GM19023 (cell line): ENCODE measurements at regions not wholly inside any gene's neighbourhood (a gene's known extent, or its start where the extent isn't known, plus 50 kb on each side); places are given as distances from the start of the nearest gene placed in this dataset.

Experiments
- ATAC-seq: cut with Tn5 transposase; IDR thresholded peaks from one replicate; pipeline ENCODE4 v1.9.1; 2021; ENCODE audit warnings: mild to moderate bottlenecking, moderate library complexity; ENCODE audit not compliant: unreplicated experiment

DNA sequence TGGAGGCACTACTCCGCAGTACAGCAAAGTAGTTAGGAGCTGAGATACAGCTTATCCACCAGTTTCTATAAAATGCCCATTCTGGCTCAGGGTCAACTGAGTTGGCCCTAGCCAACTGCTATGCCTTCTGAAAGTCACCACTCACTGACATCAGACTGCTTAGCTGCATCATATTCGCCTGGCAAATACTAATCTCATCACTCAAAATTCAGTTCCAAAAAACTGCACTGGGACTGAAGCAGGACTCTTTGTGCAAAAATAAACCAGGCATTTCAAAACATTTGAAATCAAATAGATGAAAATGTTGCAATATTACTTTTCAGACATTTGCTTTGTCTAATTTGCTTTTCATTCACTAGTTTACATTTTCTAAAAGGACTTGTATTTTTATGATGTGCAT, 230.0 kb downstream of the ALDH8A1 start:
- ATAC-seq: no peak

DNA sequence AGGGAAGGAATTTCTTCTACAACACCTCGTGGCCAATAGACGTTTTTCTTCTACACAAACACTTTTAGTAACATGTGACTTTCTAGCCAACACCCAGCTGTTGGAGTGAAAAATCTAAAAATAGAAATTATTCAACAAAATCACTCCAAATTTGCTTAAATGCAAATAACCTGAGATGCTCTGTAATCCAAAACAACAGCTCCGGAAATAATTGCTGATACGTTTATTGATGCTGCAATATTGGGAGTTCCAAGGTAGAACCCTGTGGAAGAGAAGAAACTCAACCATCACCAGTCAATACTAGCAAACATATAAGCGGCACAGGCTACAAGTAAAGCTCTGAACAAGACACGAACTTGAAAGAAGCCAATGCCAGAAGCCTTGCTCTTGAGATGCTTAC, 230.6 kb downstream of the ALDH8A1 start:
- no peak for ATAC-seq

DNA sequence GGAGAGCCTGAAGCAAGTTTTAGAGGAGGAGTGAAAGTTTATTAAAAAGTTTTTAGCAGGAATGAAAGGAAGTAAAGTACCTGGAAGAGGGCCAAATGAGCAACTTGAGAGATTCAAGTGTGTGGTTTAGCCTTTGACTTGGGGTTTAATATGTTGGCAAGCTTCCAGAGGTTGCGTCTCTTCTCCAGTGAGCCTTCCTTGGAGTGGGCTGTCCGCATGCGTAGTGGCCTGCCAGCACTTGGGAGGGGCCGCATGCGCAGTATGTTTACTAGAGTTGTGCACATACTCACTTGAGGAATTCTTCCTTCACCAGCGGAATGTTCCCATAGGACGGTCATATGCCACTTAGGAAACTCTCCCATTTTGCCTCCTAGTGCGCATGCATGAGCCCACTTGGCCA, 235.2 kb downstream of the ALDH8A1 start:
- no peak for ATAC-seq

DNA sequence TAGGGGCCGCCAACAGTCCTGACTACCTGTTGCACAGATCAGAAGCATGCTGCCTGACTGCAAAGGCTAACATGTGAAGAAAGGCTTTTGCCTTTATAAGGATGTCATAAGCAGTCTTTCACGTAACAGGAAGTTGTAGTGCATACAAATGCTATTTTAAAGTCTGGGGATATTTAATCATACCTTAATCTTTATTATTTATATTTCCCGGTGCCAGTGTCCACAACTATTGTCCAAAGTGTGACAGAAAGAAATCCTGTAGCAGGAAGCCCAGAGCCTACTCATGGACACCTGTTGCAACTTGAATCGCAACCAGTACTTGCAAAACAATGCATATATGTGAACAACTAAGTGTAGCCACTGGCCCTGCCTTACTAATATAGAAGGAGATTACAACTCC, 235.8 kb downstream of the ALDH8A1 start:
- no peak for ATAC-seq

DNA sequence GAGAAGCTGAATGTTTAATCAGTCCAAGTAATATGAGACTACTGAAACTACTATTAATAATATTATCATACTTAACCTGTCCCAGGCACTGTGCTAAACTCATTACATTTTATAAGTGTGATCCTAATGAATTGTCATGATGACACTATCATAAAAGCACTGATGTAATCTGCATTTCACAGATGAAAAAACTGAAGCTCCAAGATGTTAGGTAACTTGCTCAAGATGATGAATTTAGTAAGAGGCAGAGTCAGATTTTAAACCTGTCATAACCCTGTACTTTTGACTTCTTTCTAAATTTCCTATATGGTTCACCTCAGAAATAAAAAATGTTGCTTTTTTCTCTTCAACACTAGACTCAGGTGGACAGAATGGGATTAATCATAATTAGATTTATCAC, 237.6 kb downstream of the ALDH8A1 start:
- no peak for ATAC-seq

DNA sequence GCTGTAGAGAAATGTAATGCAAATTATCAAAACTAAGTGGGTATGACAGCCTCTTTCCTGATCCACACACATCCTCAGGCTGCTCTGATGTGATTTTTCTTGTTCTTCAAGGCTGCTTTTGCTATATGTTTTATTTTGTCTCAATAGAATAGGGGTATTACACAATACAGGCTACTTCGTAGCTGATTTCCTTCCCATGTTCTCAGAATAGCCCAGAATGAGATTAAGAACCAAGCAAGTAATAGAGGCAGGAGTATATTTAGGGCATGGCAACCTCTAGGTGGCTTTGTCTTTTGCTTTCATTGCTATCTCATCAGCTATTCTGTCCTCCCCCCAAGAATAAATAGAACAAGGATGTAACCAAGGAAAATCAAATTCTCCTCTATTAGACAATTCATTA, 241.8 kb downstream of the ALDH8A1 start:
- no peak for ATAC-seq

DNA sequence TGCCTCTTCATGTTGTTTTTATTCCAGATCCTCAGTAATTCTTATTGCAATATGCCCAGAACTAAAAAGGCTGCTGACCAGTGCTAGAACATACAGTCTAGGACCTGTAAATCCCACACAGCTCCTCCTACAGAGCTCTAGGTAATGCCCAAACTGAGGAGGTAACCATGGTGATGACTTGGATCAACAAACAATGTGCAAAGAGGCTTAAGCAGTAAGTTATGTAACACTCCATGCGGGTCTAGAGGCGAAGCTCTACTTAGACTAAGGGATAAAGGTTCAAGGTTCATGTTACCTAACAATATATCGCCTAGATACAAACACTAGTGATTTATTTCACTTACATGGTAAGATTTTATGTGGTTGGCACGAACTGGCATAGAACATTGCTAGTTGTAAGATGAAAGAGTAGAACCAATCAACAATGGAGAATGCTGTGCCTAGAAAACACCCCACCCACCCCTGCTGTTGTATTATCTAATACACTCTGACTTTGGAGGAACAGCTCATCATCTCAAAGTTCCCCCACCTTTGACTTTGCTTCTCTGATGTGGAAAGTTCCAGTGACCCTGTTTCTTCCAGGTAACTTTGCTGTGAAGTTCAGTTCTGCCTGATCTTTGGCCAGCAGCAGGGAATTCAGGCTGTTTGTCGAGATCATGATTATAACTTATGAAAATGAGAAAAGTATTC, 242.4 kb downstream of the ALDH8A1 start:
- ATAC-seq: no peak

DNA sequence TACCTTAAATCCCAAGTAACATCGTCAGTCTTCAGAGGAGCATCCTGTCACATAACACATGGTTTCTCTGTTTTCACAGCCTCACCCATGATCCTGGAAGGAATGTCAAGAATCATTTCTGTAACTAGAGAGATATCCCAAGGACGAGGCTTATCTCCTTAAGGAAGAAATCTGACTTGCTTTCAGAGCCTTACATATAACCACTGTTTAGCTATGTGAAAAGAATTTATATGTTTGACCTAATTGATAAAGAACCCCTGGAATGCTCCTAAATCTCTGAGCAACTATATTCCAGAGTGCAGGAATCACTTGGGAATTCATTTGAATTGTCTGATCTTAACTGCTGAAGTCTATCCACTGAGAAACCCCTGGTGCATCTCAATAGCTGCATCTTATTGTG, 243.1 kb downstream of the ALDH8A1 start:
- ATAC-seq: no peak

DNA sequence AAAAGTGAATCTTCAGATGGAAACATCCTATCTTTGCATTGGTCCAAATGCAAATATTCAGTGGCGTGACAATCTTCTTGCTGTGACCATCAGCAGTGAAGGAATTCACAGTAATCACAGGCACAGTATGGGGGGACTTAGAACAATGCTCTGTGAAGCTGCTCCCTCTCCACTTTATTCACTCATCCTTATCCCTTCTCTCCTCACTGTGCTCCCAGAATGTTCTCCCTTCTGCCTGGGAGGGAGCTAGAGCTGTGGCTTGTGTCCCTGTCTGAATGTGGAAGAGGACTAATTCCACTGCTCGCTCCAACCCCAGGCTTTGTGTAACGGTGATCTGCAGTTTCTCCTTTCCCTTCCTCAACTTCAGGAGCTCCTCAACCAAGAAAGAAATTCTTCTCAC, 243.7 kb downstream of the ALDH8A1 start:
- ATAC-seq: no peak

DNA sequence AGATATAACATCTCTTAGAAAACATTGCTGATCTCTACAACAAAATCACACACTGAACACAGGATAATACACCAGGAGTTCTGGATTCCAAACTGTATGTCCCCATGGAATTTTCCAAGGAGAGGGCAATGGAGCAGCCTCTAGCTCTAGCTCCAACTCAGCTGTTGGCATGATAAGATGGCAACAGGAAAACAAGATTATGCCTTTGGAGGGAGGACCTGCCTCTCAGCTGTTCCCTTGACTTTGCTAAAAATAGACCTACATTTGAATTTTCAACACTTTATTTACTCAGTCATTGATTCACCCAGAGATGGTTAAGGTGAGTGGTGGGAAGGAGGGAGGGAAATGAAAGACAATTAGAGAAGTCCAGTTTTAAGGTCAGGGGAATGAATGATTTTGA, 246.7 kb downstream of the ALDH8A1 start:
- ATAC-seq: no peak

DNA sequence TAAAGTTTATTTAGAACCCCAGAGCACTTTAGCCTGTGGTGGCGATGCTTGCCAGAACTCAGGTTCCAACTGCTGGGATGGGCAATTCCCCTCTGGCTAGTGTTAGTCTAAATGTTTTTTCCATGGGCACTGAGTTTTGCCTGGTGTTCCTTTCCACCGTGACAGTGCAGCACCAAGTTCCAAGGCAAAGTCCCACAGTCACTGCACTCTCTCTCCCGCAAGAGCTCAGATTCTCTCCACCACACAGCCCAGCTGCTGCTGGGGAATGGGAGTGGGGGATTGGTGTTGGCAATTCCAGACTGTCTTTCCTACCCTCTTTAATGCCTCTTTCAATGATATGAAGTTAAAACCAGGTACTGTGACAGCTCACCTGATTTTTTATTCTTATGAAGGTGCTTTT, 247.6 kb downstream of the ALDH8A1 start:
- no peak for ATAC-seq

DNA sequence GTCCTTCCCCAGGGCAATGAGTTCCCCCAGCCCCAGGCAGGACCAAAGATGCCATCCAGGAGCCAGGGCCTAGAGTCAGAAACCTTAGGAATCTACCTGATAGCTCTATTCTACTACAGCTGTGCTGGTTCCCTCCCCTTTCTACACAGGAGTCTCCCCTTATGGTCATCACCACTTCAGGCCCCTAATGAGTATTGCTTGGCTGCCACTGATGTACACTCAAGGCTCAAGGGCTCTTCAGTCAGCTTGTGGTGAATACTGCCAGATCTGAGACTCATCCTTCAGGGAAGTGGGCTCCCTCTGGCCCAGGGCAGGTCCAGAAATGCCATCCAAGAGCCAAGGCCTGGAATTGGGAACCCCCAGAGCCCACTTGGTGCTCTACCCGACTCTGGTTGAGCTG, 248.6 kb downstream of the ALDH8A1 start:
- no peak for ATAC-seq

DNA sequence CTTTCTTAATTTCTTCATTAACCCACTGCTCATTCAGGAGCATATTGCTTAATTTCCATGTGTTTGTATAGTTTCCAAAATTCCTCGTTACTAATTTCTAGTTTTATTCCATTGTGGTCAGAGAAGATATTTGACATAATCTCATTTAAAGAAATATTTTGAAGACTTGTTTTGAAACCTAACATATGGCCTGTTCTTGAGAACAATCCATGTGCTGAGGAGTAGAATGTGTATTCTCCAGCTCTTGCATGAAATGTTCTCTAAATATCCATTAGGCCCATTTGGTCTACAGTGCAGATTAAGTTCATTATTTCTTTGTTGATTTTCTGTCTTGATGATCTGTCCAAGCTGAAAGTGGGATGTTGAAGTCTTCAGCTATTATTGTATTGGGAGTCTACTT, 251.7 kb downstream of the ALDH8A1 start:
- no peak for ATAC-seq

DNA sequence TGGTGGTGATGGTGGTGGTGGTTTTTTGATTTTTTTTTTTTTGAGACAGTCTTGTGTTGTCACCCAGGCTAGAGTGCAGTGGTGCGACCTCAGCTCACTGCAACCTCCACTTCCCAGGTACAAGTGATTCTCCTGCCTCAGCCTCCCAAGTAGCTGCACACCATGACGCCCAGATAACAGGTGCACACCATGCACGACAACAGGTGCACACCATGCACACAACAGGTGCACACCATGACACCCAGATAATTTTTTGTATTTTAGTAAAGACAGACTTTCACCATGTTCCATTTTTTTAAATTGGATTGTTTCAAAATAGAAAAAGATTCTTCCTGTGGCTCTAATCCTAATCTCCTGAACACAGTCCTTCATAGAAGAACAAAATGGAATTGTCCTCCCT, 257.9 kb downstream of the ALDH8A1 start:
- ATAC-seq: no peak

DNA sequence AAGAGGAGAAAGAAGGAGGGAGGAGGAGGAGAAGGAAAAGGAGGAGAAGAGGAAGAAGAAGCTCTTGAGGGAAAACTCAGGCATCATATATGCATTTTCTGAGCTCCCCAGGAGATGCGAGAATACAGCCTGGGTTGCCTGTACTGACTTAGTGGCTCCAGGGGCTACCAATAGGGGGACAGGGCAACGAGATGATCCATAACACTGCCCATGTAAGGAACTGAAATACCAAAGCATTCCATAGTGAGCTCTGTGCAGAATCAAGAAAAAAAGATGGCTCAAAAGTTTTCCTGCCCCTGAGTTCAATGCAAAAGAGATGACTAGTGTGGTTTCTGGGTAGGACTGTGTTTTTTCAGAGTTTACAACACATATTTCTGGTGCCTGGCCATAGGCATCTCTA, 258.7 kb downstream of the ALDH8A1 start:
- no peak for ATAC-seq

DNA sequence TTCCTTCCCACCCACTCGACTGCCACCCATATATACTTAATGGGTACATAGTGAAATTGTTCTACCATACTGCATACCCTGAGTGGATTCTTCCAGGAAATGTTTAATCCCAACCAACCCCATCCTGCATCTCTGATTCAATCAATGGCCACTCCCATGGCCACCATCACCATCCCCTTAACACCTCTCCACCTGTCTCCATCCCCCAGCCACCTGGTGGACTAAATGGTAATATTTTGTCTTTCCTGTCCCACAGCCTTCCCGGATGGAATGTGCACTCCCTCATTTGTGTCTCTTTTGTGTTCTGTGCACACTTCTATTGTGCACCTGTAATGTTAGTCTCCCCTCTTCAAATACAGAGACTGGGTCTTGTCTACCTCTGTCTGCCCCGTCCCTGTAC, 259.9 kb downstream of the ALDH8A1 start:
- ATAC-seq: no peak

DNA sequence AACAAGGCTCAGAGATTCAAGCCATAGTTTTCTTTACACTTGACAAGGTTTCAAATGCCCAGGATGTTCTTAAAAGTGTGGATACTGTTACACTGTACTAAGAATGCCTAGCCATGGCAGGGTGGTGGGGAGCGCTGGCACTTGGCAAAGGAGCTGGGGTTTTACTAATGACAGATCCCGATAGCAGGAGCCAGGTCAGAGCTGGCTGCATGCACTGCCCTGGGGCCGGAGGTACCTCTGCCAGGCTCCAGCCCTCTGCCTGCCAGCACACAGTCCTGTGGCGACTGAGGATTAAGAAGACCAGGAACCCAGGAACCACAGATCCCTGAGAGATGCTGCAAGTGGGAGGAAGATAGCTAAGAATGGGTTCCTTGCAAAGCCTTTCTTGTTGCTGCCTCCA, 260.3 kb downstream of the ALDH8A1 start:
- ATAC-seq: no peak

DNA sequence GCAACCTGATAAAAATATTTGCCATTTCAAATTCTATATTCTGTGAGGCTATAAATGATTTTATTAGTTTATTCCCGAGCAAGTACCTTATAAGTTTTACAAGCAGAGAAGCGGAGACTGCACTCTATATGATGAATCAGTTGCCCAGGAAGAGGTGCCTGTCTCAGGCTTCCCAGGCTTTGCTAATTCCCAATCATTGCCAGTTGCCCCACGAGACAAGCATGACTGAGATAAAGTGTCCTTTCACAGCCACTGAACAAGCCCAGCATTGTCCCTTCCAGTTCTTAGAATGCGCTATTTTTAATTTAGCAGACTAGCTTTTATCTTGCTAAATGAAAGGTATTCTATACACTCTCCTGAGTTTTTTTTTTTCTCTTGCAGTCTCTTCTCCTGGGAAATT, 260.7 kb downstream of the ALDH8A1 start:
- no peak for ATAC-seq

DNA sequence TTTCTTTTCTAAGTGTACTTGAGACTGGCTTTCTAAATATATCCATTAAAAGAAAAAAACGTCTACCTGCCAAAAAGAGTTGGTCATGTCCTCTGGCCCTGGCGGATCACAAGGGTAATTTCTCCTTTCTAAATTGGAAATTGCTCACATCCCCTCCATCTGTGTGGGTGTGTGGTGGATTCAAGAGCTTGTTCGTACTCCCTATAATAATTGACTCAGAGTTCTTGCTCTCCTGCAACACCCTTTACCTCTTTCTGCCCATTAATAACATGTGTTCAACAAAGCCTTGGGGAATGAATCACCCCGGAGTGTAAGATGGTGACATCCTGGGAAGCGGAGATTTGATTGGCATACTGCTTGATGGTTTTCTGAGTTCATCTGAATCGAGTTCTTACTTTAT, 263.8 kb downstream of the ALDH8A1 start:
- no peak for ATAC-seq

DNA sequence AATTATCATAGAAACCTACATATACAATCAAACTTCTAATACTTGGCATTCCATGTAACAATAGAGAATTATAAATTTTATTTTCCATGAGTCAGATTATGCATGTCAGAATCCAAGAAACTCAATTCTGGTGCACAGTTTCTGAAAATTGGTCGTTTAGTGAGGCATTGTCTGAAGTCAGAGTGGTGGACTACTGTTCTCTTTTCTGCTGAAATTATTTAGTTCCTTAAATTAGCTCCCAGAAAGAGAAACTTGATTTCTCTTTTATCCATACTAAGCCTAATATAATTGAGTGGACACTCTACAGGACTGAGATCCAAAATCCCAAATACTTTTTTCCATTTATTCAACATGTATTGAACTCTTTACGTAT, 265.5 kb downstream of the ALDH8A1 start:
- no peak for ATAC-seq

DNA sequence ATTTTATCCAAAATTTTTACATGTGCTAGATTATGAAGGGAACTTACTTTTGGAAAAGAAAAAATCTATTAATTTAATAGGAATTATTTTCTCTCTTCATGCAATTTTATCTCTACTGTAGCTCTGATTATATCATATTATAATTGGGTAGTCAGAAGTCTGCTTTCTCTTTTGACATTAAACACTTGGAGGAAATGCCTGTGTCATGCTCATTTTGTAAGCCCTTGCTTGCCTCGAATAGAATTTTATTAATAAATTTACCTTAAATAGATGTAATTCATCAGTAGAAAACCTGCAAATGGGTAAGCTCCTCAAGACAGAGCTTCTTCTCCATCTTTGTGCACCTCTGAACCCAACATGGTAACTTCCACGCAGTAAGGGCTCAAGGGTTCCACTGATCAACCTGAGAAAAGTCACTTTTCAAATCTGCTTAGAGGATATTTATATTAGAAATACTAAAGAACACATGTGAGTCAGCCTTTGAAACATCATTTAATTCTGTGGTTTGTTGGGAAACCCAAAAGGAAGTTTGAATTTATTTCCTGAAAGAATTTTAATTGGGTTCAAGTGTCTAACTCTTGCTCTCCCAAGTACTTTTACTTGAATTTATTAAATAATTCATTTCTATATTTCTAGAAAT, 266.0 kb downstream of the ALDH8A1 start:
- ATAC-seq: no peak

DNA sequence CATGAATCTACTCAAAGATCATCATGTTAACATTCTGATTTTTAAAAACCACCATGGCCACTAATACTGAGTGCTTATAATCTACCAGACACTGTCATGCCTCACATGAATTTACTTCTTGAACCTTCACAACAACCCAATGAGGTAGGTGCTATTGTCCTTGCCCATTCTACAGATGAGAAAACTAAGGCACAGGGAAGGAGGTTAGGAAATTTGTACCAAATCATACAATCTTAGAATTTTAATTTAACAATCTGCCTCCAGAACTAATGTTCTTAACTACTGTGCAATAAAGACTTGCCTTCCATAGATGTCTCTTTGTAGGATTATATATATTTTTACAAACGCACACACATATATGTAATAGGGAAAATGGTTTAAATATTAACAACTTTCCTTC, 269.5 kb downstream of the ALDH8A1 start:
- ATAC-seq: no peak

DNA sequence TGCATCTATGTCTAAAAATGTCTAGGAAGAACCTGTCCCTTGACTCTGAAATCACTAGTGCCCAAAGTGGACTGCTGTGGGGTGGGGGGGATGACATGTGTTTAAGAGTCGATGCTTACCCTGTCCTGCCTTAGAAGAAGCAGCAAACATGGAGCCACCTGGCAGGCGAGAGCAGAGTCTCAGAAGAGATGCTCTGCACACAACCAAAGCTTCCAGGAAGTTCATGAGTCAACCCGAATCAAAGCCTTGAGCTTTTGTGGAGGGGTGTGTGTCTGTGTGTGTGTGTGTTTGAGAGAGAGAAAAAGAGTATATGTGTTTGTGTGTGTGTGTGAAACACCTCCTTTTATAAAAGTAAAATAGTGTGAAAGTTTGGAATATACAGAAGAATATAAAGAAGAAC, 269.9 kb downstream of the ALDH8A1 start:
- no peak for ATAC-seq
